ENCODE measurements at regions not wholly inside any gene's neighbourhood (a gene's known extent, or its start where the extent isn't known, plus 50 kb on each side); places are given as distances from the start of the nearest gene placed in this dataset.
"Not testable (repeated sequence)": the region's sequence is repeated elsewhere in the genome, so short reads cannot be mapped to it uniquely, and the experiment has no call there.

DNA sequence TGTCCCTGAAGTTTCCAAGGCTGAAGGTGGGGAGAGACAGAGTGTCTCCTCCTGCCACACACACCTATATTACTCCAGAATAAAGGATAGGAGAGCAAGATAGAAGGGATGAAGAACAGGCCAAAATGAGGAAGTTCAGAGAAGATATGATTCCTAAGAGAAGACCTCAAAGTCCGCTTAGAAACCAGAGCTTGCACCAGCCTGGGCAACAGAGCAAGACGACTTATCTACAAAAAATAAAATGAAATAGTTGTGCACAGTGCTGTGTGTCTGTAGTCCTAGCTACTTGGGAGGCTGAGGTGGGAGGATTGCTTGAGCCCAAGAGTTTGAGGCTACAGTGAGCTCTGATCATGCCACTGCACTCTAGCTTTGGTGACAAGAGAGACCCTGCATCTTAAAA, 128.2 kb downstream of the HS3ST3B1 start:
- Histone ChIP-seq H3K9me3 (replicated peaks; ENCODE audit: low read length) (no peaks in the 10 kb centered on the region), H3K36me3 (ENCODE audit: insufficient read depth, low read length) (no peaks in the 10 kb centered on the region), H3K4me3 (ENCODE audit: low read length) (no peak overlapping the region), H3K4me2 (ENCODE audit: low read length) (no peak overlapping the region), H3K27me3 (ENCODE audit: control insufficient read depth, insufficient read depth, low read length) (no peaks in the 10 kb centered on the region), H3K9ac (ENCODE audit: low read depth, low read length) (no peak overlapping the region), H3K4me1 (ENCODE audit: control insufficient read depth, insufficient read depth, low read length) (no peaks in the 10 kb centered on the region)

DNA sequence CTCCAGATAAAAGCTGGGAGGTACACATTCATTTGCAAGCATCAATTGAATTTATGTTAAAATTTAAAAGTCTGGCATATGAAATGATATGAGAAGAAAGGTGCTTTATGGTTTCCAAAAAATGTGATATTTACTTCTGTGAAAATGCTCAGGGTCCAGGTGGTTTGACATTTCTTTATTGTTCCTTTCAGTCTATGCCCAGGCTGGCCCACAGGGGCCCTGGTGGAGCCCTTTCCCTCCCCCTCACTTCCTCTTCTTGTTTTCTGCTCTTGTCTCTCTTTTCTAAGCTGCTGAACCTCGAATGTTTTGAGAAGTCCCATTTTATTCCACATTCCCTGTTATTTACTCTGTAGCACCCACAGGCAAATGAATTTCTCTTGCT, 127.8 kb downstream of the HS3ST3B1 start:
- Histone ChIP-seq H3K9me3 (replicated peaks; ENCODE audit: low read length) (no peaks in the 10 kb centered on the region), H3K9ac (ENCODE audit: low read depth, low read length) (no peak overlapping the region), H3K4me3 (ENCODE audit: low read length) (no peak overlapping the region)

DNA sequence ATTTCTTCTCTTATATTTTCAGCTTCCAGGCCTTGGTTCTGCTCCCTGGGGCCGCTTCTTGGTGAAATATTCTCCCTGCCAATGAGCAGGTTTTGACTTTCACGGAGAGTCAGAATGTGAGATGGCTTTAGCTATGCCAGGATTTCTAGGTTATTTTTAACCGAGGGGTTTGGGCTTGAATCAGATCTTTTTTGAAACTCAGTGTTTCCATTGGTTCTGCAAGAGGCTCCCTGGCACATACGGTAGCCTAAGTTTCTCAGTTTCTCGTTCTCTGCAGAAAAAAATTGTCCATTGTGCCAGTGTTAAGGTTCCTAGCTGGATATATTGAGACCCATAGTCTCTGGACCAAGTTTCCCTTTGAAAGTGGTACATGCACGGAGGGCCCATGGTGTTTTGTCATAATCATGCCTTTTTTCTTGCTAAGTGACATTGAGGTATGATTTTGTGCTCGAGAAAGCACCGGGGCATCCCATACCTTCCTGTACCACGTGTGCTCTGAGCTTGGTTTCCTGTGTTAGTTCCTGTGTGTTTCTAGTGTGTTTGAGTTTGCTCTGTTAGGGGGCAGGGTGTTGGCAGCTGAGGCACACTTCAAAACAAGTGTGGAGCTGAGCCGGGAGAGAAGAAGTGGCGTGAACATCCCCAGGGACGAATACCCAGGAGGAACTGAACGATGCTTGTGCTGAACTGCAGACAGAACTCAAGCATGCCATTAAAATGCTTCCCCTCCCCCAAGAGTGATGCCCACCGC, 127.2 kb downstream of the HS3ST3B1 start:
- Histone ChIP-seq H3K27me3 (ENCODE audit: control insufficient read depth, insufficient read depth, low read length) (no peaks in the 10 kb centered on the region), H3K9me3 (replicated peaks; ENCODE audit: low read length) (no peaks in the 10 kb centered on the region), H3K4me1 (ENCODE audit: control insufficient read depth, insufficient read depth, low read length) (peaks cover 4% of the 10 kb centered on the region), H3K4me2 (ENCODE audit: low read length) (no peak overlapping the region), H3K9ac (ENCODE audit: low read depth, low read length) (no peak overlapping the region), H3K36me3 (ENCODE audit: insufficient read depth, low read length) (no peaks in the 10 kb centered on the region), H3K4me3 (ENCODE audit: low read length) (no peak overlapping the region)

More for the DNA sequence above, 127.8 kb downstream of the HS3ST3B1 start:
- no peaks in the 10 kb centered on the region for H3K27me3 ChIP-seq (ENCODE audit: control insufficient read depth, insufficient read depth, low read length)
- peaks cover under 1% of the 10 kb centered on the region for H3K4me1 ChIP-seq (ENCODE audit: control insufficient read depth, insufficient read depth, low read length)
- H3K4me2 ChIP-seq (ENCODE audit: low read length): no peak overlapping the region
- H3K36me3 ChIP-seq (ENCODE audit: insufficient read depth, low read length): no peaks in the 10 kb centered on the region

DNA sequence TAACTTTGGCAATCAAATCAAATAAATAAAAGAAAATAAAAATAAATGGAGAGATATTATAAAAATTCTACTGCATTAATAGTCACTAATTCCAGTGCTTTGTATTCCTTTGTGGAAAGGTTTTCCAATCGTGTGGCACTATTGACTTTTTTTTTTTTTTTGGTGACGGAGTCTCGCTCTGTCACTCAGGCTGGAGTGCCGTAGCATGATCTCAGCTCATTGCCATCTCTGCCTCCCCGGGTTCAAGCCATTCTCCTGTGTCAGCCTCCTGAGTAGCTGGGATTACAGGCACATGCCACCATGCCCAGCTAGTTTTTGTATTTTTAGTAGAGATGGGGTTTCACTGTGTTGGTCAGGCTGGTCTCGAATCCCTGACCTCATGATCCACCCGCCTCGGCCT, 122.3 kb downstream of the HS3ST3B1 start:
- H3K9me3 ChIP-seq (replicated peaks; ENCODE audit: low read length); H3K9ac ChIP-seq (ENCODE audit: low read depth, low read length); H3K36me3 ChIP-seq (ENCODE audit: insufficient read depth, low read length); H3K4me3 ChIP-seq (ENCODE audit: low read length); H3K4me2 ChIP-seq (ENCODE audit: low read length); H3K27me3 ChIP-seq (ENCODE audit: control insufficient read depth, insufficient read depth, low read length); H3K4me1 ChIP-seq (ENCODE audit: control insufficient read depth, insufficient read depth, low read length): not testable (repeated sequence)

DNA sequence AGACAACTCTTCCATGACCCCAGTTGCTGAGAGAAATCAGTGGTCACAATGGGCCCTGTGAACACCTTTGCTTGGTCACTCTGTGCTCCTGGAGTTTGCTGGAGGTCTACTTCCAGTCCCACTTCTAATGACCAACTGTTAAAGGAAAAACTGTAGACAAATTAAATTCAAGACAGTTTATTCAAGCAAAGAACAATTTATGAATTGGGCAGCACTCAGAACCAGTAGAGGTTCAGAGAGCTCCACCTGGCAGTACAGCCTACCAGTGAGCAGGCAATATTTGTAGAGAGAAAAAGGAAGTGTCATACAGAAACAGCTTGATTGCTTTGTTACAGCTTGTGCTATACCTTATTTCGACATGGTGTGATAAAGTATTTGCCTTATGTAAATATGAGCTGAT, 116.5 kb downstream of the HS3ST3B1 start:
- H3K4me3 ChIP-seq (ENCODE audit: low read length): no peak overlapping the region
- H3K4me1 ChIP-seq (ENCODE audit: control insufficient read depth, insufficient read depth, low read length): no peaks in the 10 kb centered on the region
- no peaks in the 10 kb centered on the region for H3K36me3 ChIP-seq (ENCODE audit: insufficient read depth, low read length)
- no peaks in the 10 kb centered on the region for H3K27me3 ChIP-seq (ENCODE audit: control insufficient read depth, insufficient read depth, low read length)
- H3K9ac ChIP-seq (ENCODE audit: low read depth, low read length): no peak overlapping the region
- H3K9me3 ChIP-seq (replicated peaks; ENCODE audit: low read length): no peaks in the 10 kb centered on the region
- H3K4me2 ChIP-seq (ENCODE audit: low read length): no peak overlapping the region

DNA sequence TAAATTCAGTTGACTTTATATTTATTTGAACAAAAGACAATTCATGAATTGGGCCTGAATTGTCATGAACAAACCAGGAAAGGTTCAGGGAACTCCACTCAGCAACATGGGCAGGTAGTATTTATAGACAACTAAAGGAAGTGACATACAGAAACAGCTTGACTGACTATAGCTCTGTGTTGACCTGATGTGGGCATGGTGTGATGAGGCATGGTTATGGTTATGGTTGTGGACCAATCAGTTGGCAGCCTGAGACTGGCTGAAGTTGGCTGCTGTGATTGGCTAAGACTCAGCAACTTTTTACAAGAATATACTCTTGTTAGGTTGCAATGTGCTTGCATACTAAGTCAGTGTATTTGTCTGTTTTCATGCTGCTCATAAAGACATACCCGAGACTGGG, 108.4 kb downstream of the HS3ST3B1 start:
- Histone ChIP-seq H3K4me1 (ENCODE audit: control insufficient read depth, insufficient read depth, low read length) (no peaks in the 10 kb centered on the region), H3K36me3 (ENCODE audit: insufficient read depth, low read length) (no peaks in the 10 kb centered on the region), H3K4me3 (ENCODE audit: low read length) (no peak overlapping the region), H3K4me2 (ENCODE audit: low read length) (no peak overlapping the region), H3K9ac (ENCODE audit: low read depth, low read length) (no peak overlapping the region), H3K27me3 (ENCODE audit: control insufficient read depth, insufficient read depth, low read length) (no peaks in the 10 kb centered on the region), H3K9me3 (replicated peaks; ENCODE audit: low read length) (no peaks in the 10 kb centered on the region)

DNA sequence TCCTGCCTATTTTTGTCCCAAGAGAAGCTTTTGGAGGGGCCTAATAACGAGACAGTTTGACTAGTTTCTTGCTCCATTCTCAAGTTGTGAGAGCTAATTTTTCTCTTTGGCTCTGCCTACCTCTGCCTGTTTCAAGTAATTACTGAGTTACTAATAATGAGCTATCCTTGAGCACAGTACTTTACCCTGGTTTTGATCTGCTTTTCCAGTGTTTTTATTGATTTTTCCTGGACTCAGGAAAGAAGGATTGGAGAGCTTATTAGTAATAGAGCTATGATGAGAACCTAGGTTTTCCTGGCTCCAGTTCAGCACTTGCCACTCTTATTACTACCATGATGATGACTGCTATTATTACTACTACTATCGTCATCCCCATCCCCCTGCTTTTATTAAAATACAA, 106.7 kb downstream of the HS3ST3B1 start:
- Histone ChIP-seq H3K4me3 (ENCODE audit: low read length) (no peak overlapping the region), H3K9me3 (replicated peaks; ENCODE audit: low read length) (no peaks in the 10 kb centered on the region), H3K9ac (ENCODE audit: low read depth, low read length) (no peak overlapping the region), H3K36me3 (ENCODE audit: insufficient read depth, low read length) (no peaks in the 10 kb centered on the region), H3K4me2 (ENCODE audit: low read length) (no peak overlapping the region), H3K4me1 (ENCODE audit: control insufficient read depth, insufficient read depth, low read length) (no peaks in the 10 kb centered on the region), H3K27me3 (ENCODE audit: control insufficient read depth, insufficient read depth, low read length) (no peaks in the 10 kb centered on the region)

DNA sequence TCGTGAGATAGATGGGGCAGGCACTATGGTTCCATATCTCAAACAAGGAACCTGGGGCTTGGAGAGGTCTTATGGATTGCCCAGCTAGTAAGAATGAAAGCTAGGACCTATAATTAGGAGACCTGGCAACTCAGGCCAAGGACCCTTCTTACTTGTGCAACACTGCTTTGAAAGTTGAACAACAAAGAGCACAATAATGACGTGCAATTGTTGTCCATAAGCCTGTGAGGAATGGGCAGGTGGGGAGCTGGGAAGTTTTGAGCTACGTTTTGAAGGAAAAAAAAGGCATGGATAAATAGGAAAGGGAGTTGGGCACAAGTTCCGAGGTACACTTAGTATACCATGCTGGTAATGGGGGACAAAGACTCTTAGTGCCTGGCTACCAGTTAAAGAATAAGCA, 104.3 kb downstream of the HS3ST3B1 start:
- Histone ChIP-seq H3K27me3 (ENCODE audit: control insufficient read depth, insufficient read depth, low read length) (no peaks in the 10 kb centered on the region), H3K4me2 (ENCODE audit: low read length) (no peak overlapping the region), H3K4me3 (ENCODE audit: low read length) (no peak overlapping the region), H3K36me3 (ENCODE audit: insufficient read depth, low read length) (no peaks in the 10 kb centered on the region), H3K4me1 (ENCODE audit: control insufficient read depth, insufficient read depth, low read length) (no peaks in the 10 kb centered on the region), H3K9ac (ENCODE audit: low read depth, low read length) (no peak overlapping the region), H3K9me3 (replicated peaks; ENCODE audit: low read length) (no peaks in the 10 kb centered on the region)

All from skeletal muscle satellite cell (primary cell).